ENCODE measurements at regions not wholly inside any gene's neighbourhood (a gene's known extent, or its start where the extent isn't known, plus 50 kb on each side); places are given as distances from the start of the nearest gene placed in this dataset.

GRCh38 chr1:19591482-19592091 is 52.5 kb upstream of the NBL1 start:
- Histone ChIP-seq H3K4me3 (no peak overlapping the region), H3K36me3 (no peaks in the 10 kb centered on the region), H3K9me3 (no peaks in the 10 kb centered on the region), H3K4me1 (peaks cover 8 to 10% (median 9%) of the 10 kb centered on the region in 6 donors), H3K27me3 (replicated peaks in 1 of 7) (no peaks in the 10 kb centered on the region), H3K27ac (no peak overlapping the region)
- TF ChIP-seq POLR2A (IDR thresholded peaks at IDR 0.05) (no peak), CTCF (IDR thresholded peaks at IDR 0.05 in 8 of 11, conservative IDR thresholded peaks at IDR 0.05 in 3 of 11) (no peak), POLR2AphosphoS5 (IDR thresholded peaks at IDR 0.05) (no peak)
- WGBS, 5 donors, result 83 to 92% (median 89%) methylated on average over 5 of the region's 5 CpGs
- DNase-seq, result no peak
- intact Hi-C loops (cut with DNase I; ENCODE audit: low total_unique reads), result loop anchor here (10.0 kb wide), 1 partner anchor 107 kb away; the partner anchor contains the start of gene CAPZB

- no peak for DNase-seq
- Histone ChIP-seq H3K36me3 (no peaks in the 10 kb centered on the region), H3K4me3 (no peak overlapping the region), H3K4me1 (peaks cover 0 to 10% (median 0%) of the 10 kb centered on the region in 6 donors), H3K9me3 (no peaks in the 10 kb centered on the region), H3K27me3 (replicated peaks in 1 of 7) (peaks cover 0 to 3% (median 0%) of the 10 kb centered on the region in 7 donors), H3K27ac (no peak overlapping the region)
- TF ChIP-seq POLR2AphosphoS5 (IDR thresholded peaks at IDR 0.05) (no peak), POLR2A (IDR thresholded peaks at IDR 0.05) (no peak), CTCF (IDR thresholded peaks at IDR 0.05 in 8 of 11, conservative IDR thresholded peaks at IDR 0.05 in 3 of 11) (no peak)
- WGBS, 5 donors, result 85 to 94% (median 93%) methylated on average over 1 of the region's 1 CpG
- intact Hi-C loops (cut with DNase I; ENCODE audit: low total_unique reads), result no loop called here
Observed at GRCh38 chr1:19585507-19585906, 58.6 kb upstream of the NBL1 start.

GRCh38 chr1:19582318-19582717 is 61.8 kb upstream of the NBL1 start:
- Histone ChIP-seq H3K4me1 (peaks cover 0 to 16% (median 0%) of the 10 kb centered on the region in 6 donors), H3K9me3 (no peaks in the 10 kb centered on the region), H3K27ac (no peak overlapping the region), H3K4me3 (no peak overlapping the region), H3K36me3 (no peaks in the 10 kb centered on the region), H3K27me3 (replicated peaks in 1 of 7) (peaks cover 0 to 3% (median 0%) of the 10 kb centered on the region in 7 donors)
- WGBS, 5 donors, result 24 to 40% (median 31%) methylated on average over 4 of the region's 4 CpGs
- DNase-seq, result peak; percentile 93
- TF ChIP-seq POLR2A (IDR thresholded peaks at IDR 0.05), result no peak
- peak in 1 of 3 donors; percentile 62 for TF ChIP-seq POLR2AphosphoS5 (IDR thresholded peaks at IDR 0.05)
- peak; percentile 52 to 87 (median 73) for TF ChIP-seq CTCF (IDR thresholded peaks at IDR 0.05 in 8 of 11, conservative IDR thresholded peaks at IDR 0.05 in 3 of 11)
- intact Hi-C loops (cut with DNase I; ENCODE audit: low total_unique reads), result no loop called here

- Histone ChIP-seq H3K27ac (no peak overlapping the region), H3K4me1 (peaks cover 0 to 16% (median 0%) of the 10 kb centered on the region in 6 donors), H3K27me3 (replicated peaks in 1 of 7) (peaks cover 0 to 3% (median 0%) of the 10 kb centered on the region in 7 donors), H3K9me3 (no peaks in the 10 kb centered on the region), H3K4me3 (no peak overlapping the region), H3K36me3 (no peaks in the 10 kb centered on the region)
- intact Hi-C loops (cut with DNase I; ENCODE audit: low total_unique reads), result no loop called here
- TF ChIP-seq POLR2A (IDR thresholded peaks at IDR 0.05) (no peak), CTCF (IDR thresholded peaks at IDR 0.05 in 8 of 11, conservative IDR thresholded peaks at IDR 0.05 in 3 of 11) (no peak), POLR2AphosphoS5 (IDR thresholded peaks at IDR 0.05) (no peak)
- WGBS, 5 donors, result 73 to 89% (median 82%) methylated on average over 7 of the region's 7 CpGs
- no peak for DNase-seq
Observed at GRCh38 chr1:19581381-19581780, 62.7 kb upstream of the NBL1 start.
